ENCODE measurements at regions not wholly inside any gene's neighbourhood (a gene's known extent, or its start where the extent isn't known, plus 50 kb on each side); places are given as distances from the start of the nearest gene placed in this dataset.

DNA sequence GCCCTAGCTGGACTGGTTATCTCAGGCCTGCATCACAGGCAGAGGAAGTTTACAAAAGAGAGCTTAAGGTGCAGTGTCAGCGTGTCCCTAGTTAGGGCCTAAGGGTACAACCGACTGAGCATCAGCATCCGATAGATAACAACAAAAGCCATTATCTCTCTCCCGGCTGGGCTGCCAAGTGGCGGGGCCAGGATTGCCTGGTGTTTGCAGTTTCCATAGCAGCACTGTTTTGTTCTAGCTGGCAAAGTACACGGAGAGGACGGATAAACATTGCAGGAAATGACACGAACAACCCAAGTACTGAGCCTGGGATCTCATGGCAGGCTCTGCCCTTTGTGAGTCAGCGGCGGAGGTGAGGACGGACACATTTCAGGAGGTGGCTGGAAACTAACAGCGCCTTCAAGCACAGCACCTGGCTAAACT is 104.7 kb upstream of the NOCT start:
- Histone ChIP-seq H3K9me2 (replicated peaks; ENCODE audit: low read depth, low read length) (no peaks in the 10 kb centered on the region), H3K9me3 (ENCODE audit: insufficient read depth, low read depth, low read length) (no peaks in the 10 kb centered on the region), H3K36me3 (ENCODE audit: insufficient read depth, low read length) (no peaks in the 10 kb centered on the region), H3K4me1 (ENCODE audit: insufficient read depth, low read length, poor library complexity, severe bottlenecking) (no peaks in the 10 kb centered on the region), H4K20me1 (ENCODE audit: insufficient read depth, low read length, poor library complexity, severe bottlenecking) (no peaks in the 10 kb centered on the region), H3K27me3 (ENCODE audit: insufficient read depth, low read length, poor library complexity, severe bottlenecking) (no peaks in the 10 kb centered on the region), H3K4me3 (ENCODE audit: low read length, poor library complexity, severe bottlenecking) (no peak overlapping the region), H3K4me2 (ENCODE audit: low read depth, low read length, poor library complexity, severe bottlenecking) (no peak overlapping the region), H3F3A (ENCODE audit: low read depth) (no peaks in the 10 kb centered on the region), H3K79me2 (ENCODE audit: insufficient read depth, low read length) (no peaks in the 10 kb centered on the region), H2AFZ (ENCODE audit: low read length) (peak overlapping the region; percentile 48; the same call in 1 of the 2 replicates), H3K9ac (ENCODE audit: low read depth, low read length, poor library complexity, severe bottlenecking) (no peak overlapping the region)
- TF ChIP-seq EZH2phosphoT487 (IDR thresholded peaks at IDR 0.05; ENCODE audit: borderline replicate concordance) = no peak
- TF ChIP-seq, protein P1, sequence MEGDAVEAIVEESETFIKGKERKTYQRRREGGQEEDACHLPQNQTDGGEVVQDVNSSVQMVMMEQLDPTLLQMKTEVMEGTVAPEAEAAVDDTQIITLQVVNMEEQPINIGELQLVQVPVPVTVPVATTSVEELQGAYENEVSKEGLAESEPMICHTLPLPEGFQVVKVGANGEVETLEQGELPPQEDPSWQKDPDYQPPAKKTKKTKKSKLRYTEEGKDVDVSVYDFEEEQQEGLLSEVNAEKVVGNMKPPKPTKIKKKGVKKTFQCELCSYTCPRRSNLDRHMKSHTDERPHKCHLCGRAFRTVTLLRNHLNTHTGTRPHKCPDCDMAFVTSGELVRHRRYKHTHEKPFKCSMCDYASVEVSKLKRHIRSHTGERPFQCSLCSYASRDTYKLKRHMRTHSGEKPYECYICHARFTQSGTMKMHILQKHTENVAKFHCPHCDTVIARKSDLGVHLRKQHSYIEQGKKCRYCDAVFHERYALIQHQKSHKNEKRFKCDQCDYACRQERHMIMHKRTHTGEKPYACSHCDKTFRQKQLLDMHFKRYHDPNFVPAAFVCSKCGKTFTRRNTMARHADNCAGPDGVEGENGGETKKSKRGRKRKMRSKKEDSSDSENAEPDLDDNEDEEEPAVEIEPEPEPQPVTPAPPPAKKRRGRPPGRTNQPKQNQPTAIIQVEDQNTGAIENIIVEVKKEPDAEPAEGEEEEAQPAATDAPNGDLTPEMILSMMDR (conservative IDR thresholded peaks at IDR 0.05; ENCODE audit: low read length) = no peak

DNA sequence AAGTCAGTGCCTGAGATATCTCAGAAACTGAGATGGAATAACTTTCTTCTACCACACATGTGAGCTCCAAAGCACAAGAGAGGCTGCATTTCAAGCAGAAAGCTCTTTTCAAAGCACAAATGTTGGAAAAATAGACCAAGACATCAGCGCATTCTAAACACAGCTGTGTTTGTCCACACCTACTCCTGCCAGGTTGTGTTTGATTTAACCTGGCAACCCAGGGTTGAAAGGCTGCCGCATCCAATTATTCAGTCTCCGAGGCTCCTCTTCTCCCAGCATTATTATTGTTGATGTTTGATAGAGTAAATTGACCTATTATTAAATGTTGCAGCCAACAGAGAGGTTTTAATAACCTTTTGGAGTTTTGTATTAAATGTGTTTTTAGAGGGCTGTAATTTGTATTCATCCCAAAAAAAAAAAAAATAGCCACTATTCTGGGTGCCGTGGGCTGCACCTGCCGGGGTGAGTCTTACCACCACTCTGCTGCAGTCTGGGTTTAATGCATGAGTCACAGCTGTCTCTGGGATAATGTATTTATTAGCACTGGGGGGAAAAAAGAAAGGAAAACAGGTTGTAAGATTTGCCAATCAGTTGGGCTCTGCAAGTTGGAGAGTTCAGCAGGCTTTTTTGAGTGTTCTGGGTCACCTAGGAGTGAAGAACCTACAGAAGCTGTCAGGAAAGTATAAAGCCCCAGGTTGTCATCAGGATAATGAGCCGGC is 105.2 kb upstream of the NOCT start:
- Histone ChIP-seq H3K4me2 (ENCODE audit: low read depth, low read length, poor library complexity, severe bottlenecking) (no peak overlapping the region), H3K9me3 (ENCODE audit: insufficient read depth, low read depth, low read length) (no peaks in the 10 kb centered on the region), H4K20me1 (ENCODE audit: insufficient read depth, low read length, poor library complexity, severe bottlenecking) (no peaks in the 10 kb centered on the region), H2AFZ (ENCODE audit: low read length) (0 out of 2 replicates have a peak overlapping the region, but pooled peaks have one; percentile 48), H3K9me2 (replicated peaks; ENCODE audit: low read depth, low read length) (no peaks in the 10 kb centered on the region), H3K4me3 (ENCODE audit: low read length, poor library complexity, severe bottlenecking) (no peak overlapping the region), H3K4me1 (ENCODE audit: insufficient read depth, low read length, poor library complexity, severe bottlenecking) (no peaks in the 10 kb centered on the region), H3K79me2 (ENCODE audit: insufficient read depth, low read length) (no peaks in the 10 kb centered on the region), H3K36me3 (ENCODE audit: insufficient read depth, low read length) (no peaks in the 10 kb centered on the region), H3K9ac (ENCODE audit: low read depth, low read length, poor library complexity, severe bottlenecking) (no peak overlapping the region), H3K27me3 (ENCODE audit: insufficient read depth, low read length, poor library complexity, severe bottlenecking) (no peaks in the 10 kb centered on the region), H3F3A (ENCODE audit: low read depth) (no peaks in the 10 kb centered on the region)
- TF ChIP-seq EZH2phosphoT487 (IDR thresholded peaks at IDR 0.05; ENCODE audit: borderline replicate concordance) = no peak
- TF ChIP-seq, protein P1 (conservative IDR thresholded peaks at IDR 0.05; ENCODE audit: low read length) = no peak

DNA sequence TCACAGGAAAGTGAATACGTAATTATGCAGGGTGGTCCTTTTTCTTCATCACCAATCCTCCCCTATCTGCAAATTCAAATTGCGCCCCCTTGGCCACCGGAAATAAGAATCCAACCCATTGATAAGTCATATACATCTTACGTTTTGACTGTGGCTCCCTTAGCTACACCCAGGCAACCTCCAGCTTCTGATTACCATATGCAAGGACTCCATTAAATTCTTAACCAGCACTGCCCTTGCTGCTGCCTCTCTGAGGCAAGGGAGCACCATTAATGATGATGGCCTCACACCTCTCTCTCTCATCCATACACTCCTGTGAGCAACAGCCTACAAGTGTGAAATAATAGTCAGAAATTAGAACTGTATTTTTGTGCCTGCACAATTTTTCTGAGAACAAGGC is 106.0 kb upstream of the NOCT start:
- Histone ChIP-seq H4K20me1 (ENCODE audit: insufficient read depth, low read length, poor library complexity, severe bottlenecking) (no peaks in the 10 kb centered on the region), H3K27me3 (ENCODE audit: insufficient read depth, low read length, poor library complexity, severe bottlenecking) (no peaks in the 10 kb centered on the region), H3K9me3 (ENCODE audit: insufficient read depth, low read depth, low read length) (no peaks in the 10 kb centered on the region), H3K4me2 (ENCODE audit: low read depth, low read length, poor library complexity, severe bottlenecking) (no peak overlapping the region), H3K4me3 (ENCODE audit: low read length, poor library complexity, severe bottlenecking) (no peak overlapping the region), H3K36me3 (ENCODE audit: insufficient read depth, low read length) (no peaks in the 10 kb centered on the region), H3K4me1 (ENCODE audit: insufficient read depth, low read length, poor library complexity, severe bottlenecking) (no peaks in the 10 kb centered on the region), H3K79me2 (ENCODE audit: insufficient read depth, low read length) (no peaks in the 10 kb centered on the region), H3F3A (ENCODE audit: low read depth) (no peaks in the 10 kb centered on the region), H3K9me2 (replicated peaks; ENCODE audit: low read depth, low read length) (no peaks in the 10 kb centered on the region), H3K9ac (ENCODE audit: low read depth, low read length, poor library complexity, severe bottlenecking) (no peak overlapping the region), H2AFZ (ENCODE audit: low read length) (no peak overlapping the region)
- TF ChIP-seq EZH2phosphoT487 (IDR thresholded peaks at IDR 0.05; ENCODE audit: borderline replicate concordance) = no peak
- TF ChIP-seq, protein P1 (conservative IDR thresholded peaks at IDR 0.05; ENCODE audit: low read length) = no peak
